IMR-90 (cell line): ENCODE measurements at regions not wholly inside any gene's neighbourhood (a gene's known extent, or its start where the extent isn't known, plus 50 kb on each side); places are given as distances from the start of the nearest gene placed in this dataset.

Source experiments
- ATAC-seq: fragments of 200-7000 bp; cut with Tn5 transposase; 2 replicates; pipeline ENCODE4 v1.9.1; 2020; ENCODE audit warnings: low read depth, mild to moderate bottlenecking, moderate library complexity
- BruUV-seq: library from RNA; stranded (reverse); fragments of 400-500 nt; replicated peaks from 2 replicates; lab custom pipeline; 2021; lab: Mats Ljungman, UMichigan
- CTCF ChIA-PET: fragments of 300-600 bp; formaldehyde crosslinking; extraction: SDS; loops from one replicate; lab custom pipeline; 2021; ENCODE audit warnings: antibody characterized with exemption; lab: Yijun Ruan, JAX
- POLR2A ChIA-PET: fragments of 300-600 bp; sonication (Branson Sonifier 250); formaldehyde crosslinking; loops from one replicate; lab custom pipeline; 2022; ENCODE audit warnings: antibody characterized with exemption; ENCODE audit not compliant: unreplicated experiment; lab: Charles Lee
- DNase-seq: peaks from one replicate; pipeline ENCODE4 v3.0.0; 2013
- H2AFZ ChIP-seq: replicated peaks from 2 replicates; pipeline ENCODE3; 2013; ENCODE audit warnings: low read length, mild to moderate bottlenecking; ENCODE audit not compliant: poor library complexity
- H2AK5ac ChIP-seq: 2 replicates; pipeline ENCODE4 v1.6.1; 2013; ENCODE audit warnings: low read depth, low read length, inconsistent platforms
- H2AK9ac ChIP-seq: replicated peaks from 2 replicates; pipeline ENCODE3; 2013; ENCODE audit warnings: mild to moderate bottlenecking, low read depth, low read length, moderate library complexity; ENCODE audit not compliant: poor library complexity
- H2BK120ac ChIP-seq: 2 replicates; pipeline ENCODE4 v1.6.1; 2013; ENCODE audit warnings: low read depth, low read length, inconsistent platforms
- H2BK15ac ChIP-seq: 3 replicates; pipeline ENCODE4 v1.6.1; 2013; ENCODE audit warnings: low read depth, low read length, inconsistent platforms
- H2BK20ac ChIP-seq: 2 replicates; pipeline ENCODE4 v1.6.1; 2013; ENCODE audit warnings: low read depth, mild to moderate bottlenecking, inconsistent platforms, low read length, moderate library complexity
- H2BK5ac ChIP-seq: 2 replicates; pipeline ENCODE4 v1.6.1; 2013; ENCODE audit warnings: mild to moderate bottlenecking, low read depth, low read length, inconsistent platforms; ENCODE audit not compliant: poor library complexity, severe bottlenecking
- H3K14ac ChIP-seq: replicated peaks from 2 replicates; pipeline ENCODE4 v1.6.1; 2013; ENCODE audit warnings: low read depth, low read length, inconsistent platforms
- H3K18ac ChIP-seq: 2 replicates; pipeline ENCODE4 v1.6.1; 2013; ENCODE audit warnings: low read depth, low read length, control low read depth
- H3K23ac ChIP-seq: 2 replicates; pipeline ENCODE4 v1.6.1; 2013; ENCODE audit warnings: low read depth, low read length, inconsistent platforms
- H3K27ac ChIP-seq: 2 replicates; pipeline ENCODE4 v1.5.1; 2013; ENCODE audit warnings: mild to moderate bottlenecking, control low read depth, low read length; ENCODE audit not compliant: insufficient read depth
- H3K27me3 ChIP-seq: 2 replicates; pipeline ENCODE4 v1.6.1; 2013; ENCODE audit warnings: low read length; ENCODE audit not compliant: control insufficient read depth, insufficient read depth
- H3K36me3 ChIP-seq: 2 replicates; pipeline ENCODE4 v1.6.1; 2013; ENCODE audit warnings: low read length, mixed read lengths; ENCODE audit not compliant: control insufficient read depth, insufficient read depth
- H3K4ac ChIP-seq: 2 replicates; pipeline ENCODE4 v1.6.1; 2013; ENCODE audit warnings: low read depth, low read length, inconsistent platforms
- H3K4me1 ChIP-seq: 2 replicates; pipeline ENCODE4 v1.6.1; 2013; ENCODE audit warnings: low read length, mixed read lengths; ENCODE audit not compliant: control insufficient read depth, insufficient read depth
- H3K4me2 ChIP-seq: 2 replicates; pipeline ENCODE4 v1.6.1; 2013; ENCODE audit warnings: low read depth, mild to moderate bottlenecking, control low read depth, low read length, moderate library complexity
- H3K4me3 ChIP-seq: 2 replicates; pipeline ENCODE4 v1.5.1; 2013; ENCODE audit warnings: low read depth, mild to moderate bottlenecking, control low read depth, low read length, moderate library complexity; ENCODE audit not compliant: insufficient read depth
- H3K56ac ChIP-seq: 2 replicates; pipeline ENCODE4 v1.6.1; 2013; ENCODE audit warnings: low read length, inconsistent platforms; ENCODE audit not compliant: insufficient read depth; ENCODE audit errors: extremely low read depth
- H3K79me1 ChIP-seq, 2 experiments: 2 replicates each; pipeline ENCODE4 v1.6.1; 2013; ENCODE audit warnings: low read length in 2 of 2, inconsistent platforms in 1 of 2, low read depth in 1 of 2
- H3K9ac ChIP-seq: 2 replicates; pipeline ENCODE4 v1.6.1; 2013; ENCODE audit warnings: low read depth, low read length, control low read depth
- H3K9me1 ChIP-seq: 2 replicates; pipeline ENCODE4 v1.6.1; 2013; ENCODE audit warnings: low read length, inconsistent platforms; ENCODE audit not compliant: insufficient read depth
- H3K9me3 ChIP-seq: 2 replicates; pipeline ENCODE4 v1.6.1; 2013; ENCODE audit warnings: low read length; ENCODE audit not compliant: control insufficient read depth, insufficient read depth
- H4K20me1 ChIP-seq: 2 replicates; pipeline ENCODE4 v1.6.1; 2013; ENCODE audit warnings: low read length, inconsistent platforms; ENCODE audit not compliant: insufficient read depth
- H4K5ac ChIP-seq: 2 replicates; pipeline ENCODE4 v1.6.1; 2013; ENCODE audit warnings: mild to moderate bottlenecking, low read depth, low read length, control low read depth
- H4K8ac ChIP-seq, 2 experiments: 2 replicates each; pipeline ENCODE4 v1.6.1; 2013; ENCODE audit warnings: low read depth in 2 of 2, low read length in 2 of 2, control low read depth in 1 of 2, inconsistent platforms in 1 of 2
- H4K91ac ChIP-seq: 2 replicates; pipeline ENCODE4 v1.6.1; 2013; ENCODE audit warnings: low read depth, low read length, inconsistent platforms; ENCODE audit not compliant: insufficient read depth
- BHLHE40 ChIP-seq: fragments of 150-350 bp; IDR thresholded peaks from 2 replicates; pipeline ENCODE4 v1.6.1; 2016; ENCODE audit warnings: mild to moderate bottlenecking, low read depth, low read length
- CEBPB ChIP-seq: IDR thresholded peaks from 2 replicates; pipeline ENCODE4 v1.6.1; 2012; ENCODE audit warnings: low read depth, low read length, improper control_type of control experiment
- CHD1 ChIP-seq: IDR thresholded peaks from 2 replicates; pipeline ENCODE4 v1.6.1; 2012; ENCODE audit warnings: low read depth, low read length, improper control_type of control experiment
- CTCF ChIP-seq: conservative IDR thresholded peaks from 2 replicates; pipeline ENCODE4 v1.5.1; 2012; ENCODE audit warnings: mild to moderate bottlenecking, low read depth, low read length, improper control_type of control experiment
- ELK1 ChIP-seq: fragments of 150-350 bp; IDR thresholded peaks from 2 replicates; pipeline ENCODE4 v1.6.1; 2016; ENCODE audit warnings: low read depth, mild to moderate bottlenecking, low read length, moderate library complexity, borderline replicate concordance
- FOS ChIP-seq: fragments of 150-350 bp; IDR thresholded peaks from 2 replicates; pipeline ENCODE4 v1.6.1; 2016; ENCODE audit warnings: low read depth, low read length
- MAFK ChIP-seq: IDR thresholded peaks from 2 replicates; pipeline ENCODE4 v1.6.1; 2012; ENCODE audit warnings: low read depth, low read length, improper control_type of control experiment
- MAZ ChIP-seq: IDR thresholded peaks from 2 replicates; pipeline ENCODE4 v1.6.1; 2012; ENCODE audit warnings: low read depth, mild to moderate bottlenecking, low read length, improper control_type of control experiment, moderate library complexity, borderline replicate concordance
- MXI1 ChIP-seq: IDR thresholded peaks from 2 replicates; pipeline ENCODE4 v1.6.1; 2012; ENCODE audit warnings: low read depth, mild to moderate bottlenecking, low read length, moderate library complexity, borderline replicate concordance
- NFE2L2 ChIP-seq: fragments of 150-350 bp; IDR thresholded peaks from 2 replicates; pipeline ENCODE4 v1.6.1; 2016; ENCODE audit warnings: low read depth, mild to moderate bottlenecking, low read length
- POLR2A ChIP-seq: IDR thresholded peaks from 2 replicates; pipeline ENCODE4 v1.6.1; 2012; ENCODE audit warnings: mild to moderate bottlenecking, low read depth, low read length
- RAD21 ChIP-seq: IDR thresholded peaks from 2 replicates; pipeline ENCODE4 v1.6.1; 2012; ENCODE audit warnings: low read length, improper control_type of control experiment
- RCOR1 ChIP-seq: IDR thresholded peaks from 2 replicates; pipeline ENCODE4 v1.6.1; 2012; ENCODE audit warnings: mild to moderate bottlenecking, low read length, improper control_type of control experiment; ENCODE audit not compliant: insufficient replicate concordance
- RFX5 ChIP-seq: IDR thresholded peaks from 2 replicates; pipeline ENCODE4 v1.8.0; 2012; ENCODE audit warnings: low read depth, mild to moderate bottlenecking, low read length, moderate library complexity
- SMC3 ChIP-seq: fragments of 150-350 bp; IDR thresholded peaks from 2 replicates; pipeline ENCODE4 v1.6.1; 2016; ENCODE audit warnings: low read depth, mild to moderate bottlenecking, antibody characterized with exemption, low read length, moderate library complexity
- USF2 ChIP-seq: fragments of 150-350 bp; IDR thresholded peaks from 2 replicates; pipeline ENCODE4 v1.6.1; 2017; ENCODE audit warnings: mild to moderate bottlenecking, antibody characterized with exemption, low read length, low read depth
- WGBS, 2 experiments: methylation state at CpG; one replicate each; pipeline versions ENCODE4 v1.1.5 to v1.1.7; 2013; ENCODE audit warnings: missing lambda C conversion rate in 2 of 2; ENCODE audit not compliant: insufficient read length in 1 of 2; ENCODE audit errors: extremely low coverage in 2 of 2; 5-methylcytosine and 5-hydroxymethylcytosine counted together
- dilution Hi-C: fragments of 300-500 bp; cut with HindIII; formaldehyde crosslinking; loops from one replicate; pipeline ENCODE4 v1.14.3; 2018; ENCODE audit warnings: low sequenced_read_pairs; ENCODE audit not compliant: unreplicated experiment
- in situ Hi-C: fragments of 300-500 bp; cut with MboI; formaldehyde crosslinking; loops from 3 replicates; pipeline ENCODE4 v1.14.3; 2019; ENCODE audit warnings: low sequenced_read_pairs, inconsistent platforms, mixed read lengths
- intact Hi-C: fragments of 100-400 bp; cut with micrococcal nuclease; formaldehyde crosslinking; loops from 2 replicates; pipeline ENCODE4 v1.10.0; 2022

GRCh38 chr20:56693217-56693616 is 64.1 kb downstream of the TFAP2C start:
- no peak overlapping the region for H3K4me2 ChIP-seq
- no peak overlapping the region for H3K23ac ChIP-seq
- no peaks in the 10 kb centered on the region for H3K36me3 ChIP-seq
- dilution Hi-C loops (no loop called here), intact Hi-C loops (no loop called here), in situ Hi-C loops (no loop called here)
- H3K79me1 ChIP-seq, result no peaks in the 10 kb centered on the region
- H3K4me3 ChIP-seq, result no peak overlapping the region
- no peak overlapping the region for H4K5ac ChIP-seq
- no peaks in the 10 kb centered on the region for H4K20me1 ChIP-seq
- H3K56ac ChIP-seq, result no peak overlapping the region
- no peaks in the 10 kb centered on the region; the same call in 1 of the 2 replicates for H3K9me1 ChIP-seq
- no peak overlapping the region for H2AFZ ChIP-seq
- DNase-seq (no peak), ATAC-seq (no peak)
- H3K27ac ChIP-seq, result no peak overlapping the region
- 40% methylated on average over 1 of the region's 5 CpGs; no CpG with 5 or more reads in 1 of the 2 experiments for WGBS, 2 experiments
- no peak overlapping the region for H4K8ac ChIP-seq
- H2BK5ac ChIP-seq, result no peak overlapping the region
- no peaks in the 10 kb centered on the region for H3K9me3 ChIP-seq
- H3K18ac ChIP-seq, result no peak overlapping the region
- H2BK120ac ChIP-seq, result no peak overlapping the region
- H4K91ac ChIP-seq, result no peak overlapping the region
- H2BK20ac ChIP-seq, result no peak overlapping the region
- no TSS peak for BruUV-seq
- TF ChIP-seq MXI1, result no peak
- TF ChIP-seq ELK1, result no peak
- TF ChIP-seq RAD21, result no peak
- no peak for TF ChIP-seq CHD1
- TF ChIP-seq MAFK, result no peak
- no peak for TF ChIP-seq RCOR1
- no peak for TF ChIP-seq SMC3
- no peak for TF ChIP-seq RFX5
- no peak for TF ChIP-seq FOS
- TF ChIP-seq POLR2A, result no peak
- no peak for TF ChIP-seq MAZ
- TF ChIP-seq CTCF, result no peak
- TF ChIP-seq NFE2L2, result no peak
- TF ChIP-seq USF2, result no peak
- no peak for TF ChIP-seq CEBPB
- TF ChIP-seq BHLHE40, result no peak
- H3K9ac ChIP-seq, result no peak overlapping the region
- H3K27me3 ChIP-seq, result peaks cover 3% of the 10 kb centered on the region; the same call in 1 of the 2 replicates
- H2AK5ac ChIP-seq, result no peak overlapping the region
- H3K14ac ChIP-seq, result no peak overlapping the region
- no peak overlapping the region for H3K4ac ChIP-seq
- no peaks in the 10 kb centered on the region for H3K4me1 ChIP-seq
- ChIA-PET POLR2A (interaction anchor here (0.7 kb wide), 1 partner anchor 207 kb away, joined by 5 read pairs; no protein-coding TSS in a partner anchor), CTCF (no interaction called here)
- H2AK9ac ChIP-seq, result no peak overlapping the region
- H2BK15ac ChIP-seq, result no peak overlapping the region
